ENCODE measurements at regions not wholly inside any gene's neighbourhood (a gene's known extent, or its start where the extent isn't known, plus 50 kb on each side); places are given as distances from the start of the nearest gene placed in this dataset.

DNA sequence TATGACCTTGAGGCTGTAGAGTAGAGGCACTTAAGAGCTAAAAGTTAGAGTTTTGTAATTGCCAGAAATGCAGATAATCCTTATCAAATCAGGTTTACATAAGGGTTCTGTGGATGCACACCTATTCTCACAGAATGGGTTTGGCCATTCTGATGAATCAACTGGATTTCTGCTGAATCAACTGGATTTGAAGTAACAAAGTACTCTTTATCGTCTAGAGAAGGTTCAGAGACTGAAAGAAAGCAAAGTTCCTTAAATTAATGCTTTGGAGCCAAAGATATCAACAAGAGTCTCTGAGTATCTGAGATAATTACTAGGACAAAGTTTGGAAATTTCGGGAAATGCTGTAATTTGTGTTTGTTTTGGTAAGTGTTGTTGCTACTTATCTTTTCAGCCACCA lies 669.6 kb upstream of the ZNF608 start:
- intact Hi-C loops (cut with micrococcal nuclease), result loop anchor here (2.0 to 10.0 kb wide), 2 partner anchors 13 to 891 kb away; no protein-coding TSS in a partner anchor
- Mint-ChIP-seq H3K4me1 (peaks cover 20% of the 10 kb centered on the region), H3K9me3 (no peaks in the 10 kb centered on the region), H3K36me3 (ENCODE audit: low read depth) (no peaks in the 10 kb centered on the region), H3K27me3 (no peaks in the 10 kb centered on the region), H3K4me3 (no peak overlapping the region), H3K27ac (no peak overlapping the region)
- TF ChIP-seq, protein P1, sequence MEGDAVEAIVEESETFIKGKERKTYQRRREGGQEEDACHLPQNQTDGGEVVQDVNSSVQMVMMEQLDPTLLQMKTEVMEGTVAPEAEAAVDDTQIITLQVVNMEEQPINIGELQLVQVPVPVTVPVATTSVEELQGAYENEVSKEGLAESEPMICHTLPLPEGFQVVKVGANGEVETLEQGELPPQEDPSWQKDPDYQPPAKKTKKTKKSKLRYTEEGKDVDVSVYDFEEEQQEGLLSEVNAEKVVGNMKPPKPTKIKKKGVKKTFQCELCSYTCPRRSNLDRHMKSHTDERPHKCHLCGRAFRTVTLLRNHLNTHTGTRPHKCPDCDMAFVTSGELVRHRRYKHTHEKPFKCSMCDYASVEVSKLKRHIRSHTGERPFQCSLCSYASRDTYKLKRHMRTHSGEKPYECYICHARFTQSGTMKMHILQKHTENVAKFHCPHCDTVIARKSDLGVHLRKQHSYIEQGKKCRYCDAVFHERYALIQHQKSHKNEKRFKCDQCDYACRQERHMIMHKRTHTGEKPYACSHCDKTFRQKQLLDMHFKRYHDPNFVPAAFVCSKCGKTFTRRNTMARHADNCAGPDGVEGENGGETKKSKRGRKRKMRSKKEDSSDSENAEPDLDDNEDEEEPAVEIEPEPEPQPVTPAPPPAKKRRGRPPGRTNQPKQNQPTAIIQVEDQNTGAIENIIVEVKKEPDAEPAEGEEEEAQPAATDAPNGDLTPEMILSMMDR (IDR thresholded peaks at IDR 0.05), result no peak
- ChIA-PET POLR2A (no interaction called here), CTCF (no interaction called here)
- DNase-seq, result no peak
- ATAC-seq (ENCODE audit: low read depth), result no peak

DNA sequence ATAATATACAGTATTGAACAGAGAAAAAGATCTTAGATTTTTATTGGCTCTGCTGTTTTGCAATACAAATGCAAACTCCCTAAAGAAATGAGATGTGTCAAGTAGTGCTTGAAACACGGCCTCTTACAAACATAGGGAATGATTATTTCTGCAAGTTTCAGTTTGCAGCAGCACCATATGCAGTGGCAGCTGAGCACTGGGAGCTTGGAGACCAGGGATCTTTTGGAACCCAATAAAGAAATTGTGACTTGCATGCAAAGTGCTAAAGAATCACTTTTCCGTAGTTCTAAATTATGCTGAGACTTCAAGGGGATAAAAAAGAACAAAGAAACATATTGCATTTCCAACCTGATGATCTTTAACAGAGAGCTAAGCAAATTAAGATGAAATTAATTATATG lies 674.6 kb upstream of the ZNF608 start:
- DNase-seq, result no peak

DNA sequence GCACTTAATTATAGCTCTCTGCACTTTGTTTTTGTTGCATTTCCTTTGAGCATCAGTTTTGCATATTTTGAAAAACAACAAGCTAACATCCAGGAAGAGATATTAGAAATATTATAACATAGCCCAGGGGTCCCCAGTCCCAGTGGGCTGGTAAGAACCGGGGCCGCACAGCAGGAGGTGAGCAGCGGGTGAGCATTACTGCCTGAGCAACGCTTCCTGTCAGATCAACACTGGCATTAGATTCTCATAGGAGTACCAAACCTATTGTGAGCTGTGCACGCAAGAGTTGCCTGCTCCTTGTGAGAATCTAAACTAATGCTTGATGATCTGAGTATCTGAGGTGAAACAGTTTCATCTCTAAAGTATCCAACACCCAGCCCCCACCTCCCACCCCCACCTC lies 675.9 kb upstream of the ZNF608 start:
- Mint-ChIP-seq H3K9me3 (no peaks in the 10 kb centered on the region), H3K27ac (no peak overlapping the region), H3K4me1 (no peaks in the 10 kb centered on the region), H3K4me3 (no peak overlapping the region), H3K36me3 (ENCODE audit: low read depth) (no peaks in the 10 kb centered on the region), H3K27me3 (peaks cover 2% of the 10 kb centered on the region)
- DNase-seq (no peak), ATAC-seq (ENCODE audit: low read depth) (no peak)
- TF ChIP-seq, protein P1 (IDR thresholded peaks at IDR 0.05), result no peak
- intact Hi-C loops (cut with micrococcal nuclease), result no loop called here
- POLR2A ChIA-PET, result no interaction called here
- CTCF ChIA-PET, result no interaction called here

More for the DNA sequence above, 674.6 kb upstream of the ZNF608 start:
- intact Hi-C loops (cut with micrococcal nuclease), result no loop called here
- Mint-ChIP-seq H3K4me1 (no peaks in the 10 kb centered on the region), H3K4me3 (no peak overlapping the region), H3K36me3 (ENCODE audit: low read depth) (no peaks in the 10 kb centered on the region), H3K27ac (no peak overlapping the region), H3K27me3 (peaks cover 2% of the 10 kb centered on the region), H3K9me3 (no peaks in the 10 kb centered on the region)
- no peak for ATAC-seq (ENCODE audit: low read depth)
- ChIA-PET POLR2A (no interaction called here), CTCF (no interaction called here)
- TF ChIP-seq, protein P1 (IDR thresholded peaks at IDR 0.05), result no peak

DNA sequence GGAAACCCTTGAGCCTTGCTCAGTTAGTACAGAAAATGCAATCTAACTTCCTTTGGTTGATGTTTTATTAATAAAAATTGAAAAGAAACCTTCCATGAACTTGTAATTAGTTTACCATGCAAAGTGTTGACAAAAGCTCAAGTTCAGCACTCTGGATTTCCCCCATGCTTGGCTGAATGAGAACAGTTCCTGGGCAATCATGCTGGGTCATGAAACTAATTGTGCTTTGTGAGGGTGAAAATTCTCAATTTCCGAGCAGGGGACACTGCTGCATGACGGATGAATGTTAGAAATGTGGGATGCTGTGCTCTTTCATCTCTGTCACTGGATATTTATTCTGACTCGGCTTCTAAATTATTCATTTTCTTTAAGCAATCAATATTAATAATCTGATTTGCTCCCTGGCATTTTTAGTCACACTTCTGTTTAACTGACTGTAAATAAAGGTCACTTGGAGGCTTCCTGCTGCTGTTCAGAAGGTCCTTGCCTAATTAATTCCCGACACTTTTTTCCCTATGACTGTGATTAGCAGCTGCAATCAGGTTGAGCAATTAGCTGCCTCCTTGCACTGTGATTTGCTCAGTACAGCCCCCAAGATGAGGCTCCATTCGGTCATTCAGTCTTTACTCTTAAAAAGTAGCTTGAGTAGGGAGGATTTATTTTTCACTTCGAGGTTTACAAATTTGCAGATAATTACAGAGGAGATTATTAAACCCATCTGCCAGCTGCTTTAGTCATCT lies 678.1 kb upstream of the ZNF608 start:
- intact Hi-C loops (cut with micrococcal nuclease), result no loop called here
- H3K36me3 Mint-ChIP-seq (ENCODE audit: low read depth), result no peaks in the 10 kb centered on the region
- ATAC-seq (ENCODE audit: low read depth) (no peak), DNase-seq (no peak)
- TF ChIP-seq, protein P1 (IDR thresholded peaks at IDR 0.05), result no peak
- H3K4me3 Mint-ChIP-seq, result no peak overlapping the region
- POLR2A ChIA-PET, result no interaction called here
- peaks cover 2% of the 10 kb centered on the region for H3K27me3 Mint-ChIP-seq
- no peak overlapping the region for H3K27ac Mint-ChIP-seq
- H3K9me3 Mint-ChIP-seq, result peaks cover 5% of the 10 kb centered on the region
- CTCF ChIA-PET, result interaction anchor here (0.6 kb wide), 1 partner anchor 85 kb away, joined by 3 read pairs; no protein-coding TSS in a partner anchor
- no peaks in the 10 kb centered on the region for H3K4me1 Mint-ChIP-seq

DNA sequence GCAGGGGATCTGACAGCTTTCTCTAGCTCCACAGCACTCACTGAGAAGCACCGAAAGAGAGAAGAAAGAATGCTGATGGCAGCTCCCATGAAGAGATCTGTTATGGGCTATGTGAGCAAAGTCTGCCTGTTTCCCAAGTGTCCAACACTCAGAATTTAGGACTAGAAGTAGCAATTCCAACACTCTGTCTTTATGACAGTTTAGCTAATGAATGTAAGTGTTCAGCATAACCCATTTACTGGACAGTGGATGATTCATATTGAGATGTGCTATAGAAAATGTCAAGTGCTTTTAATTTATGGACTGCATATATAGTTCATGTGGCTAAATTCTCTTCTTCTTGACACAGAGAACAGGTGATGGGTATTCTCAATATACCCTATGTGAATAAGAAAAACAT lies 683.1 kb upstream of the ZNF608 start:
- TF ChIP-seq, protein P1 (IDR thresholded peaks at IDR 0.05), result no peak
- H3K27me3 Mint-ChIP-seq, result no peaks in the 10 kb centered on the region
- CTCF ChIA-PET, result no interaction called here
- H3K4me3 Mint-ChIP-seq, result no peak overlapping the region
- no peaks in the 10 kb centered on the region for H3K36me3 Mint-ChIP-seq (ENCODE audit: low read depth)
- no peaks in the 10 kb centered on the region for H3K4me1 Mint-ChIP-seq
- H3K9me3 Mint-ChIP-seq, result peaks cover 5% of the 10 kb centered on the region
- H3K27ac Mint-ChIP-seq, result no peak overlapping the region
- DNase-seq, result no peak
- intact Hi-C loops (cut with micrococcal nuclease), result no loop called here
- POLR2A ChIA-PET, result no interaction called here
- no peak for ATAC-seq (ENCODE audit: low read depth)
